Vagina (tissue), 2 donors: ENCODE measurements at regions not wholly inside any gene's neighbourhood (a gene's known extent, or its start where the extent isn't known, plus 50 kb on each side); places are given as distances from the start of the nearest gene placed in this dataset.

ENCODE experiments used
- POLR2A ChIP-seq, 2 donors: fragments of 450-650 bp; IDR thresholded peaks; one replicate each; pipeline ENCODE4 v1.6.1; 2017; ENCODE audit warnings: antibody characterized with exemption in 2 of 2, mild to moderate bottlenecking in 2 of 2, moderate library complexity in 2 of 2
- TF ChIP-seq, protein P1 (sequence below), 3 experiments: fragments of 450-650 bp in 2 of 3; fragments of 200-600 bp in 1 of 3; sonication (generic) in 1 of 3; IDR thresholded peaks; one replicate each; pipeline ENCODE4 v1.5.1; 2017 to 2019; ENCODE audit warnings: antibody characterized with exemption in 3 of 3, mild to moderate bottlenecking in 2 of 3, moderate library complexity in 2 of 3

DNA sequence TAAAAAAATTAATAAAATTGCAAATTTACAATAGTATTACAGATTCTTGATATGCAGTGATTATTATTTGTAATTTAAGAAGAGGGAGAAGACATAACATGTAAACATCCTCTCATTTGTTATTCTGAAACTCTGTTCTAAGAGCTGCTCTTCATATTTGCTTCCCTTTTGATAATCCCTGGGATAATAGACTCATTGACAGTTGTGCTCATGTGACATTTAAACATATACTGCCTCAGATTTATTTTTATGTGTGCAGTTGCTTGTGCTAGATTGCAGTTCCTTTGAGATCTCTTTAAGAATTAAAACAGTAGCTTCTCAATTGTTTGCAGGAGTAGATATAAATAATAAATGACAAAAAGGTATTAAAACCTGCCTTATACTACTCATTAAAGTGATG lies 605.1 kb upstream of the CNTNAP5 start:
- TF ChIP-seq, protein P1, sequence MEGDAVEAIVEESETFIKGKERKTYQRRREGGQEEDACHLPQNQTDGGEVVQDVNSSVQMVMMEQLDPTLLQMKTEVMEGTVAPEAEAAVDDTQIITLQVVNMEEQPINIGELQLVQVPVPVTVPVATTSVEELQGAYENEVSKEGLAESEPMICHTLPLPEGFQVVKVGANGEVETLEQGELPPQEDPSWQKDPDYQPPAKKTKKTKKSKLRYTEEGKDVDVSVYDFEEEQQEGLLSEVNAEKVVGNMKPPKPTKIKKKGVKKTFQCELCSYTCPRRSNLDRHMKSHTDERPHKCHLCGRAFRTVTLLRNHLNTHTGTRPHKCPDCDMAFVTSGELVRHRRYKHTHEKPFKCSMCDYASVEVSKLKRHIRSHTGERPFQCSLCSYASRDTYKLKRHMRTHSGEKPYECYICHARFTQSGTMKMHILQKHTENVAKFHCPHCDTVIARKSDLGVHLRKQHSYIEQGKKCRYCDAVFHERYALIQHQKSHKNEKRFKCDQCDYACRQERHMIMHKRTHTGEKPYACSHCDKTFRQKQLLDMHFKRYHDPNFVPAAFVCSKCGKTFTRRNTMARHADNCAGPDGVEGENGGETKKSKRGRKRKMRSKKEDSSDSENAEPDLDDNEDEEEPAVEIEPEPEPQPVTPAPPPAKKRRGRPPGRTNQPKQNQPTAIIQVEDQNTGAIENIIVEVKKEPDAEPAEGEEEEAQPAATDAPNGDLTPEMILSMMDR (IDR thresholded peaks at IDR 0.05) = no peak
- TF ChIP-seq POLR2A (IDR thresholded peaks at IDR 0.05) = no peak
